ENCODE measurements at regions not wholly inside any gene's neighbourhood (a gene's known extent, or its start where the extent isn't known, plus 50 kb on each side); places are given as distances from the start of the nearest gene placed in this dataset.
"Not testable (repeated sequence)": the region's sequence is repeated elsewhere in the genome, so short reads cannot be mapped to it uniquely, and the experiment has no call there.

- no peak for DNase-seq
- intact Hi-C loops (cut with DNase I), result no loop called here
Observed at GRCh38 chr12:115898670-115899069, 378.8 kb downstream of the MED13L start.

GRCh38 chr12:115897729-115898128 lies 379.8 kb downstream of the MED13L start:
- DNase-seq, result no peak
- intact Hi-C loops (cut with DNase I), result no loop called here

- intact Hi-C loops (cut with DNase I), result no loop called here
- no peak for DNase-seq
Observed at GRCh38 chr12:115895247-115895646, 382.2 kb downstream of the MED13L start.

- intact Hi-C loops (cut with DNase I), result no loop called here
- peak in 1 of 42 donors; percentile 3 for DNase-seq
Observed at GRCh38 chr12:115891556-115892164, 385.8 kb downstream of the MED13L start.

GRCh38 chr12:115886666-115887065 lies 390.8 kb downstream of the MED13L start:
- intact Hi-C loops (cut with DNase I), result no loop called here
- DNase-seq, result no peak

GRCh38 chr12:115885040-115885690 lies 392.3 kb downstream of the MED13L start:
- intact Hi-C loops (cut with DNase I), result no loop called here
- no peak for DNase-seq

GRCh38 chr12:115882936-115883335 lies 394.6 kb downstream of the MED13L start:
- no peak for DNase-seq
- intact Hi-C loops (cut with DNase I), result no loop called here

GRCh38 chr12:115880238-115880637 lies 397.3 kb downstream of the MED13L start:
- intact Hi-C loops (cut with DNase I), result no loop called here
- DNase-seq, result no peak

GRCh38 chr12:115879354-115879753 lies 398.1 kb downstream of the MED13L start:
- DNase-seq, result no peak
- intact Hi-C loops (cut with DNase I), result no loop called here

- DNase-seq, result no peak
- intact Hi-C loops (cut with DNase I), result no loop called here
Observed at GRCh38 chr12:115873451-115874082, 403.9 kb downstream of the MED13L start.

- intact Hi-C loops (cut with DNase I), result no loop called here
Observed at GRCh38 chr12:115872919-115873357, 404.6 kb downstream of the MED13L start.

GRCh38 chr12:115872212-115872611 lies 405.3 kb downstream of the MED13L start:
- intact Hi-C loops (cut with DNase I), result no loop called here
- DNase-seq, result no peak

More at GRCh38 chr12:115872919-115873357, 404.6 kb downstream of the MED13L start:
- DNase-seq, result no peak

- DNase-seq, result peak in 5 of 42 donors; percentile 5 to 49 (median 12)
- intact Hi-C loops (cut with DNase I), result no loop called here
Observed at GRCh38 chr12:115871714-115872113, 405.8 kb downstream of the MED13L start.

- intact Hi-C loops (cut with DNase I), result no loop called here
- DNase-seq, result no peak
Observed at GRCh38 chr12:115870510-115870909, 407.0 kb downstream of the MED13L start.

GRCh38 chr12:115870021-115870420 lies 407.5 kb downstream of the MED13L start:
- DNase-seq, result no peak
- intact Hi-C loops (cut with DNase I), result no loop called here

GRCh38 chr12:115869604-115870003 lies 407.9 kb downstream of the MED13L start:
- no peak for DNase-seq
- intact Hi-C loops (cut with DNase I), result no loop called here

- intact Hi-C loops (cut with DNase I), result no loop called here
- DNase-seq, result no peak
Observed at GRCh38 chr12:115868624-115869023, 408.9 kb downstream of the MED13L start.

- intact Hi-C loops (cut with DNase I), result no loop called here
- DNase-seq, result no peak
Observed at GRCh38 chr12:115867854-115868253, 409.6 kb downstream of the MED13L start.

- DNase-seq, result no peak
- intact Hi-C loops (cut with DNase I), result no loop called here
Observed at GRCh38 chr12:115866909-115867525, 410.5 kb downstream of the MED13L start.

GRCh38 chr12:115866281-115866680 lies 411.2 kb downstream of the MED13L start:
- DNase-seq; intact Hi-C loops (cut with DNase I): not testable (repeated sequence)
